ENCODE measurements at regions not wholly inside any gene's neighbourhood (a gene's known extent, or its start where the extent isn't known, plus 50 kb on each side); places are given as distances from the start of the nearest gene placed in this dataset.
"Not testable (repeated sequence)": the region's sequence is repeated elsewhere in the genome, so short reads cannot be mapped to it uniquely, and the experiment has no call there.

DNA sequence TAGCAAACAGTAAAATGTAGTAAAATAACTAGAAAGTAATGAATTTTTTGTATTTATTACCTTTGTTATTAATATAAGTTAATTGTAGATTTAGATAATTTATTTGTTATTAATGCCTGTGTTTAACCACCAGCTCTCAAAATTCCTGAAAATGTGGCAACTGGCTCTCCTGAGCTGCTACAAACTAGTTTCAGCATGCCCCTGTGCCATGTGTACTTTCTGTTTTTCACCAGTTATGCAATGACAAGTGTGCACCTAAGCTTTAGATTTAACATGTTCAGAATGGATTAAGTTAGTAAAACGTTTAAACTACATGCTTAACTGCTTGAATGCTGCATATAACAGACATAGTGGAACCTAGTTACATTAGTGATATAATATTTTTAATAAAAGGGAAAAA lies 88.1 kb downstream of the POSTN start:
- no peak for DNase-seq (ENCODE audit: extremely low read depth, low read depth)
- TF ChIP-seq, protein P1, sequence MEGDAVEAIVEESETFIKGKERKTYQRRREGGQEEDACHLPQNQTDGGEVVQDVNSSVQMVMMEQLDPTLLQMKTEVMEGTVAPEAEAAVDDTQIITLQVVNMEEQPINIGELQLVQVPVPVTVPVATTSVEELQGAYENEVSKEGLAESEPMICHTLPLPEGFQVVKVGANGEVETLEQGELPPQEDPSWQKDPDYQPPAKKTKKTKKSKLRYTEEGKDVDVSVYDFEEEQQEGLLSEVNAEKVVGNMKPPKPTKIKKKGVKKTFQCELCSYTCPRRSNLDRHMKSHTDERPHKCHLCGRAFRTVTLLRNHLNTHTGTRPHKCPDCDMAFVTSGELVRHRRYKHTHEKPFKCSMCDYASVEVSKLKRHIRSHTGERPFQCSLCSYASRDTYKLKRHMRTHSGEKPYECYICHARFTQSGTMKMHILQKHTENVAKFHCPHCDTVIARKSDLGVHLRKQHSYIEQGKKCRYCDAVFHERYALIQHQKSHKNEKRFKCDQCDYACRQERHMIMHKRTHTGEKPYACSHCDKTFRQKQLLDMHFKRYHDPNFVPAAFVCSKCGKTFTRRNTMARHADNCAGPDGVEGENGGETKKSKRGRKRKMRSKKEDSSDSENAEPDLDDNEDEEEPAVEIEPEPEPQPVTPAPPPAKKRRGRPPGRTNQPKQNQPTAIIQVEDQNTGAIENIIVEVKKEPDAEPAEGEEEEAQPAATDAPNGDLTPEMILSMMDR (IDR thresholded peaks at IDR 0.05; ENCODE audit: low read depth, low read length) = no peak

DNA sequence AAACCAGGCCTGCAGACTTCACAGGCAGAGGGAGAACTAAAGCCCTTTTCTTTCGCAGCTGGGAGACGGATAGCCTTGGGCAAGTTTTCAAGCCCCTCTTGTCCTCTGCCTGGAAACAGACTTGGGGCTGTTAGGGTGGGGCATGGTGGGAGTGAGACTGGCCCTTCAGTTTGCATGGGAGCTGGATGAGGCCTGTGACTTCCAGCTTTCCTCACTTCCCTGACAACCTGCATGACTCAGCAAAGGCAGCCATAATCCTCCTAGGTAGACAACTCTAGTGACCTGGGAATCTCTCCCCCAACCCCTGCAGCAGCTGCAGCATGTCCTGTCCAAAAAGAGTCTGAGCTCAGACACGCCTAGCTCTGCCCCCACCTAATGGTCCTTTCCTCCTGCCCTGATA lies 93.0 kb downstream of the POSTN start:
- TF ChIP-seq, protein P1 (IDR thresholded peaks at IDR 0.05; ENCODE audit: low read depth, low read length) = no peak
- DNase-seq (ENCODE audit: extremely low read depth, low read depth) = no peak

DNA sequence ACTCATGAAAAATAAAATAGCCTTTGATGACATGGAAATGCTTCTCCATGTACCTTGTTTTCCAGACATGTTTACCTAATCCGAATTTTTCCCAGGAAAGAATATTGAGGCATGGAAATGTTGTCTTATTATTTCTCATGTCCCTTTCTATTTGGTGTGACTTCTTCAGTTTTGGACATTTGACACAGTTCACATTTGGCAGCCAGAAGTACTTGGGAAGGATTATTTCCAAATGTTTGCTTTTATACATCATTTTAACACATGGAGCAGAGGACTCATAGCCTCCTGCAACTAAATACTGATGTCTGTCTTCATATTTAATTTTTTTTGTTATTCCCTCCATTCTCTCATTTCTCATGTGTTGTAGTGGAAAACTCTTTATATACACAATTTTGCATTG lies 94.3 kb downstream of the POSTN start:
- TF ChIP-seq, protein P1 (IDR thresholded peaks at IDR 0.05; ENCODE audit: low read depth, low read length) = no peak
- DNase-seq (ENCODE audit: extremely low read depth, low read depth) = no peak

DNA sequence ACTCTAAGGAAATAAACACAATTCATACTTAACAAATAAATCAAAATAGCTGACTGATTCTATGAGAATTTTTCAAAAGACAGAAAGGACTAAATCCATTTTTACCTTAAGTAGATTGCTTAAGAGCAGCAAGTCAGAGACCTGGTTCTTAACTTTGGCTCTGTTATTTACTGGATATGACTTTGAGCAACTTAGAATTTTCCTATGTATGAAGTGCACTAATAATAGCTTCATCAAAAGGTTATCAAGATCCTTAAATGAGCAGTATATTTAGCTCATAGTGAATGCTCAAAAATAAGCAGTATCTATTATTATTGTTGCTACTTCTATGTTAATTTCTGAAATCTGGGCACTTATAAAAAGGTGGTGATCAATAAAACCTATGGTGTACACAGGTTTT lies 95.3 kb downstream of the POSTN start:
- TF ChIP-seq, protein P1 (IDR thresholded peaks at IDR 0.05; ENCODE audit: low read depth, low read length) = no peak
- no peak for DNase-seq (ENCODE audit: extremely low read depth, low read depth)

DNA sequence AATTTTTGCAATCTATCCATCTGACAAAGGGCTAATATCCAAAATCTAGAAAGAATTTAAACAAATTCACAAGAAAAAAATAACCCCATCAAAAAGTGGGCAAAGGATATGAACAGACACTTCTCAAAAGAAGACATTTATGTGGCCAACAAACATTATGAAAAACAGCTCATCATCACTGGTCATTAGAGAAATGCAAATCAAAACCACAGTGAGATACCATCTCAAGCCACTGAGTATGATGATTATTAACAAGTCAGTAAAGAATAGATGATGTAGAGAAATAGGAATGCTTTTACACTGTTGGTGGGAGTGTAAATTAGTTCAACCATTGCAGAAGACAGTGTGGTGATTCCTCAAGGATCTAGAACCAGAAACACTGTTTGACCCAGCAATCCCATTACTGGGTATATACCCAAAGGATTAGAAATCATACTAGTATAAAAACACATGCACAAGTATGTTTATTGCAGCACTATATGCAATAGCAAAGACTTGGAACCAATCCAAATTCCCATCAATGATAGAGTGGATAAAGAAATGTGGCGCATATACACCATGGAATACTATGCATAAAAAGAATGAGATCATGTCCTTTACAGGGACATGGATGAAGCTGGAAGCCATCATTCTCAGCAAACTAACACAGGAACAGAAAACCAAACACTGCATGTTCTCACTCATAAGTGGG lies 96.1 kb downstream of the POSTN start:
- not testable (repeated sequence) for DNase-seq (ENCODE audit: extremely low read depth, low read depth)

DNA sequence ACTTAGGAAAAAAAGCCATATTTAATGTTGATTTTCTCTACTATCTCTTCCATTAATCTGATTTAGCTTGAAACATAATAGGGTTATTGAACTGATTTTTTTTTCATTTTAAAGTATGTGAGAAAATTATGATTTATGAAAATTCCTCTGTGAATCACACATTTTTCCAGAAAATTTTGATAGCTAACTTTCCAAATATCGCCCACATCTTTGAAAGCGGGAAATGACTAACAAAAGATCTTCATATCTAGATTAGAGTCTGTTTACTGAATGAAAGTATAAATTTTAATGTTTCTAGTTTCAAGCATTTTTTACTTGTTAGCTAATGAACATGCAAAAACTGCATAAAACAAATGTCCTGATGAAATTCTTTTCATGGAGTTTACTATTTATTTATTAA lies 97.4 kb downstream of the POSTN start:
- no peak for DNase-seq (ENCODE audit: extremely low read depth, low read depth)
- TF ChIP-seq, protein P1 (IDR thresholded peaks at IDR 0.05; ENCODE audit: low read depth, low read length) = no peak

DNA sequence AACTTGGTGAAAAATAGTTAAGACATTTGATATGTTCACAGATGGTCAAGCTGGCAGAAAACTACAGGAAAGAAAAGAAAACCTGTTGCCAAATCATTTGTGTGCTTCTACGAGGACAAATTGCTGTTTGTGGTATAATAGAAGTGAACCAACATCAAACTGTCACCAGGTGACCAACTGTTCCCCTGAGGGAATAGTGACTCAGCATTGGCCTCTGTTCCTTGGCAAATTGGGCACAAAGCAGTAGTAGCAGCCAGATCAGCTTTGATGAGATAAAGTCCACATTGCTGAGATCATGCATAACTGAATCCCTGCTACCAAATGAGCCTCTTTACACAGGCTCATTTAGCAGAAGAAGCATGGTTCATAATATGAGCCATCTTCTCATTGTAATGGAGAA lies 103.5 kb downstream of the POSTN start:
- no peak for DNase-seq (ENCODE audit: extremely low read depth, low read depth)
- TF ChIP-seq, protein P1 (IDR thresholded peaks at IDR 0.05; ENCODE audit: low read depth, low read length) = no peak

DNA sequence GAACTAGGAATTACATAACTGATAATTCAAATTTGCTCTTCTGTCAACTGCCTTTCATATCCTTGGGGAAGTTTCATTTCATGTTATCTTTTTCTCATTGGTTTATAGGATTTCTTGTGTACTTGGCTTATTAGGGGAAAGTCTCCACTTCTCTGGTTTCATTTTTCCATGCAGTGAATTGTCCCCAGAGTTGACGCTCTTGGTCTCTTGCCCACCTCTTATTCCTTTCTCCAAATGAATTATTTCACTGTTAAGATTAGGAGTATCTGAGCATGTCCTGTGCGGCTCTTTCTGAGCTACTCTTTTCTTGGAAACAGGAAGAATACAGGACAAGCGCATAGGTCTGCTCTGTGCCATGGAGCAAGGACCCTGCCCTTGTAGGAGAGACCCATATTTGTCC lies 104.8 kb downstream of the POSTN start:
- DNase-seq (ENCODE audit: extremely low read depth, low read depth) = no peak
- TF ChIP-seq, protein P1 (IDR thresholded peaks at IDR 0.05; ENCODE audit: low read depth, low read length) = no peak
